Activated B cell treated with CpG ODN at 0.5 μM for 24 hours (primary cell): ENCODE measurements at regions not wholly inside any gene's neighbourhood (a gene's known extent, or its start where the extent isn't known, plus 50 kb on each side); places are given as distances from the start of the nearest gene placed in this dataset.
"Not testable (repeated sequence)": the region's sequence is repeated elsewhere in the genome, so short reads cannot be mapped to it uniquely, and the experiment has no call there.

Experiments
- ATAC-seq: fragments of 200-7000 bp; cut with Tn5 transposase; one replicate; pipeline ENCODE4 v1.10.0; 2021; ENCODE audit warnings: low read depth, mild to moderate bottlenecking, moderate library complexity
- CTCF ChIA-PET: fragments of 350-600 bp; sonication (Branson Sonifier 250); formaldehyde crosslinking; loops from one replicate; lab custom pipeline; 2021; ENCODE audit warnings: antibody characterized with exemption; lab: Charles Lee
- POLR2A ChIA-PET: fragments of 350-600 bp; sonication (Branson Sonifier 250); formaldehyde crosslinking; loops from one replicate; lab custom pipeline; 2021; ENCODE audit warnings: antibody characterized with exemption; lab: Charles Lee
- DNase-seq: peaks from one replicate; pipeline ENCODE4 v3.0.0; 2022
- H3K27ac Mint-ChIP-seq: one replicate; pipeline ENCODE4 v1.8.0; 2020; ENCODE audit warnings: mixed read lengths
- H3K27me3 Mint-ChIP-seq: one replicate; pipeline ENCODE4 v1.8.0; 2021; ENCODE audit warnings: mixed read lengths
- H3K36me3 Mint-ChIP-seq: one replicate; pipeline ENCODE4 v1.8.0; 2021; ENCODE audit warnings: low read depth, mixed read lengths
- H3K4me1 Mint-ChIP-seq: one replicate; pipeline ENCODE4 v1.8.0; 2021; ENCODE audit warnings: mixed read lengths
- H3K4me3 Mint-ChIP-seq: one replicate; pipeline ENCODE4 v1.8.0; 2020; ENCODE audit warnings: mild to moderate bottlenecking, mixed read lengths
- H3K9me3 Mint-ChIP-seq: one replicate; pipeline ENCODE4 v1.8.0; 2020; ENCODE audit warnings: mixed read lengths
- intact Hi-C: fragments of 100-400 bp; cut with micrococcal nuclease; formaldehyde crosslinking; loops from one replicate; pipeline ENCODE4 v1.15.1; 2024
- TF ChIP-seq, protein P1 (sequence below): fragments of 200-600 bp; IDR thresholded peaks from one replicate; pipeline ENCODE4 v1.8.0; 2022; ENCODE audit warnings: antibody characterized with exemption, mild to moderate bottlenecking

DNA sequence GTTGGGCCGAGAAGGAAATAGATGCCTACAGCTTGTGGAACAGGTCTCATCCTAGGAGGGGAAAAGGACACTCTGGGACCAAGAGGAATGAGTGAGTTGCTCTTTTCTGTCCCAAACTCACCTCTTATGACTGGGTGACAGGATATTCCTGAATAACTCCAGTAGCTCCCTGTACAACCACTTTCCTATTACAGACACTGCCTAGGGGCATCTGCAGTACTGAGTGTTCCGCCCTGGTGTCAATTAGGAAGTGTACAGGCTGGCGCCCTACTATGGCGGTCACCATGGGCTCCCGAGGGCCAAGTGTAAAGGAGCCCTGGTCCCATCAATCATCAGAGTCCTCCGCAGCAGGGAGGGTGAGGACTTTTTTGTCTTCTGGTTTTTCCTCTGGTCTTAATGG, 343.4 kb upstream of the USP9Y start:
- ATAC-seq (no peak), DNase-seq (no peak)
- no peak overlapping the region for H3K4me3 Mint-ChIP-seq
- intact Hi-C loops: no loop called here
- no peak overlapping the region for H3K27ac Mint-ChIP-seq
- no peaks in the 10 kb centered on the region for H3K9me3 Mint-ChIP-seq
- H3K27me3 Mint-ChIP-seq: no peaks in the 10 kb centered on the region
- ChIA-PET POLR2A (no interaction called here), CTCF (no interaction called here)
- TF ChIP-seq, protein P1, sequence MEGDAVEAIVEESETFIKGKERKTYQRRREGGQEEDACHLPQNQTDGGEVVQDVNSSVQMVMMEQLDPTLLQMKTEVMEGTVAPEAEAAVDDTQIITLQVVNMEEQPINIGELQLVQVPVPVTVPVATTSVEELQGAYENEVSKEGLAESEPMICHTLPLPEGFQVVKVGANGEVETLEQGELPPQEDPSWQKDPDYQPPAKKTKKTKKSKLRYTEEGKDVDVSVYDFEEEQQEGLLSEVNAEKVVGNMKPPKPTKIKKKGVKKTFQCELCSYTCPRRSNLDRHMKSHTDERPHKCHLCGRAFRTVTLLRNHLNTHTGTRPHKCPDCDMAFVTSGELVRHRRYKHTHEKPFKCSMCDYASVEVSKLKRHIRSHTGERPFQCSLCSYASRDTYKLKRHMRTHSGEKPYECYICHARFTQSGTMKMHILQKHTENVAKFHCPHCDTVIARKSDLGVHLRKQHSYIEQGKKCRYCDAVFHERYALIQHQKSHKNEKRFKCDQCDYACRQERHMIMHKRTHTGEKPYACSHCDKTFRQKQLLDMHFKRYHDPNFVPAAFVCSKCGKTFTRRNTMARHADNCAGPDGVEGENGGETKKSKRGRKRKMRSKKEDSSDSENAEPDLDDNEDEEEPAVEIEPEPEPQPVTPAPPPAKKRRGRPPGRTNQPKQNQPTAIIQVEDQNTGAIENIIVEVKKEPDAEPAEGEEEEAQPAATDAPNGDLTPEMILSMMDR: no peak
- no peaks in the 10 kb centered on the region for H3K36me3 Mint-ChIP-seq
- no peaks in the 10 kb centered on the region for H3K4me1 Mint-ChIP-seq

DNA sequence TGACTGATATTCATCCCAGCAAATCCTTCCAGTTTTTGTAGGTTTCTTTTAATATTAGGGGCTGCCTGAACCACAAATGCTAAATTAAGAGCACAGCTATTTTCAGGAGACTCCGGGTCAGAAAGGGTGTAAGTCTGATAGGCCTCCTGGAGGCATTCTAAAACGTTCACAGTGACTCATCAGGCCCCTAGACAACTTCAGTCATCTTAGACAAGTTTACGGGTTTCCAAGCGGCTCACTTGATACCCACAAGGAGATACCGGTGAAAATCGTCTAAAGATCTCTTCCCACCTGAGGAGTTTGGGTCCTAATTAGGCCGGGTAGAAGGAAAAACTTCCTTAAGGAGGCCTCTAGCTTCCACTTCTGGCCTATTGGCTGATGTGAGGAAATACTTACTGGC, 342.7 kb upstream of the USP9Y start:
- no peak overlapping the region for H3K4me3 Mint-ChIP-seq
- DNase-seq (no peak), ATAC-seq (no peak)
- H3K9me3 Mint-ChIP-seq: no peaks in the 10 kb centered on the region
- H3K27ac Mint-ChIP-seq: no peak overlapping the region
- CTCF ChIA-PET: no interaction called here
- intact Hi-C loops: no loop called here
- H3K36me3 Mint-ChIP-seq: no peaks in the 10 kb centered on the region
- H3K4me1 Mint-ChIP-seq: no peaks in the 10 kb centered on the region
- TF ChIP-seq, protein P1: no peak
- POLR2A ChIA-PET: no interaction called here
- no peaks in the 10 kb centered on the region for H3K27me3 Mint-ChIP-seq

DNA sequence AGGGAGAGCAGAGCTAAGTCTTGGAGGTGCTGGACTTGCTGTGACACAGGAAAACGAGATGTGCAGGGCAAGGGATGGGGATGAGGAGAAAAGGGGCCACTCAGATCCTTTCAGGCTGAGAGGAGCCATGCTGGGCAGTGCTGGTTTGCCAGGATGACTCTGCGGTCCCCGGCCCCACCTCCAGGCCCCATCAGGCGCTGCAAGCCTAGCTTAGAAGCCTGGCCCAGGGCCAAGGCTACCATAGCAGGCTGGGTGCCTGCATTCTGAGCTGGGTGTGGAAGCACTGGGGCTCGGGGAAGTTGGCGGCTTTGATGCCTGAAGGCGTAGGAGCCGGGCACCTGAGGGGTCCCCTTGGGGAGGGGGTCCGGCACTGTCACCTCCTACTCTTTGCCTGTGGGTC, 341.2 kb upstream of the USP9Y start:
- Mint-ChIP-seq H3K27me3 (no peaks in the 10 kb centered on the region), H3K36me3 (no peaks in the 10 kb centered on the region), H3K4me1 (no peaks in the 10 kb centered on the region), H3K9me3 (no peaks in the 10 kb centered on the region), H3K4me3 (no peak overlapping the region), H3K27ac (no peak overlapping the region)
- DNase-seq: no peak
- POLR2A ChIA-PET: no interaction called here
- CTCF ChIA-PET: no interaction called here
- intact Hi-C loops: no loop called here
- TF ChIP-seq, protein P1: no peak
- no peak for ATAC-seq

DNA sequence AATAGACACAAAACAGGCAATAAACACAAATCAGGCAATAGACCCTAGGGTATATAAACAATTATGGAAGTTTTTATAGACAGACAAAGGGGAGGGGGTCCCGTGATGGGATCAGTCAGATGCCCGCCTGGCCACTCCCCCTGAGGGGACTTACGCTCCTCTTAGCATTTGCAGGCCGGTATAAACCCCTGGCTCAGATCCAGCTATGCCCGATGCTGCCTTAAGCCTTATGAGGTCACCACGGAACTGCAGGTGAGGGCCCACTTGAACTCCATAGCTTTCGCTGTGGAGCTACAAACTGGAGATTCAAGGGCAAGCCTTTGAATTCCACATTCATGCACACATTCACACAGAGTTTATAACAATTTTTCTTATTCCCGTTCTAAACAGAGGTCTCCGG, 340.5 kb upstream of the USP9Y start:
- H3K27ac Mint-ChIP-seq: no peak overlapping the region
- DNase-seq: no peak
- ATAC-seq: no peak
- intact Hi-C loops: no loop called here
- H3K9me3 Mint-ChIP-seq: no peaks in the 10 kb centered on the region
- TF ChIP-seq, protein P1: no peak
- ChIA-PET CTCF (no interaction called here), POLR2A (no interaction called here)
- no peak overlapping the region for H3K4me3 Mint-ChIP-seq
- H3K36me3 Mint-ChIP-seq: no peaks in the 10 kb centered on the region
- no peaks in the 10 kb centered on the region for H3K27me3 Mint-ChIP-seq
- no peaks in the 10 kb centered on the region for H3K4me1 Mint-ChIP-seq

DNA sequence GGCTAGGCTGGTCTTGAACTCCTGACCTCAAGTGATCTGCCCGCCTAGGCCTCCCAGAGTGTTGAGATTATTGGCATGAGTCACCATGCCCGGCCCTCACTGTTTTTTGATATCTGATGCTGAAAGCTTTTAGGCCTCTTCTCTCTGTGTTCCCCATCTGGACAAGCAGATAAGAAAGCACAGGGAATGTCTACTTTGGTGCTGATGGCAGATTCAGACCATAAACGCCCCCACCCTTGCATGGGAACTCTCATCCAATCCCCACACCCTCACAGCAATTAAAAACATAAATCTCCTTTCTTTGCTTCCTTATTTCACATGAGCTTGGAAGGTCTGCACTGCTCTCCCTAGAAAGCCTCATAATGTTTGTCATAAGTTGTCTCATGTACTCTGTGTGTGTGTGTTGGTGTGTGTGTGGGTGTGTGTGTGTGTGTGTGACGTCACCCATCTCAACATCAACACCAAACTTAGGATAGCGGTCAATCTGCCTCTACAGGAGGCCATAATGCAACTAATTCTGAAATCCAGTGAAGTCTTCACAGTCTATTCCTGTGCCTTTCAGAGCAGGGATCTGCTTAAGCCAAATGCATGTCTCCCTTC, 335.6 kb upstream of the USP9Y start:
- H3K27ac Mint-ChIP-seq: no peak overlapping the region
- H3K4me3 Mint-ChIP-seq: no peak overlapping the region
- no peak for ATAC-seq
- no peaks in the 10 kb centered on the region for H3K9me3 Mint-ChIP-seq
- ChIA-PET POLR2A (no interaction called here), CTCF (no interaction called here)
- intact Hi-C loops: no loop called here
- no peaks in the 10 kb centered on the region for H3K27me3 Mint-ChIP-seq
- TF ChIP-seq, protein P1: no peak
- no peak for DNase-seq
- H3K4me1 Mint-ChIP-seq: no peaks in the 10 kb centered on the region
- H3K36me3 Mint-ChIP-seq: no peaks in the 10 kb centered on the region

DNA sequence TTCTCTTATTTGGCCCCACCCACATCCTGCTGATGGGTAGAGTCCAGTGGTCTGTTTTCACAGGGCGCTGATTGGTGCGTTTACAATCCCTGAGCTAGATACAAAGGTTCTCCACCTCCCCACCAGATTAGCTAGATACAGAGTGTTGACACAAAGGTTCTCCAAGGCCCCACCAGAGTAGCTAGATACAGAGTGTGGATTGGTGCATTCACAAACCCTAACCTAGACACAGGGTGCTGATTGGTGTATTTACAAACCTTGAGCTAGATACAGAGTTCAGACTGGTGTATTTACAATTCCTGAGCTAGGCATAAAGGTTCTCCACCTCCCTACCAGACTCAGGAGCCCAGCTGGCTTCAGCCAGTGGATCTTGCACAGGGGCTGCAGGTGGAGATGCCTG, 326.4 kb upstream of the USP9Y start:
- H3K27ac Mint-ChIP-seq, H3K4me3 Mint-ChIP-seq, H3K9me3 Mint-ChIP-seq, intact Hi-C loops, POLR2A ChIA-PET, H3K4me1 Mint-ChIP-seq, H3K27me3 Mint-ChIP-seq, ATAC-seq, DNase-seq, CTCF ChIA-PET, H3K36me3 Mint-ChIP-seq: not testable (repeated sequence)

DNA sequence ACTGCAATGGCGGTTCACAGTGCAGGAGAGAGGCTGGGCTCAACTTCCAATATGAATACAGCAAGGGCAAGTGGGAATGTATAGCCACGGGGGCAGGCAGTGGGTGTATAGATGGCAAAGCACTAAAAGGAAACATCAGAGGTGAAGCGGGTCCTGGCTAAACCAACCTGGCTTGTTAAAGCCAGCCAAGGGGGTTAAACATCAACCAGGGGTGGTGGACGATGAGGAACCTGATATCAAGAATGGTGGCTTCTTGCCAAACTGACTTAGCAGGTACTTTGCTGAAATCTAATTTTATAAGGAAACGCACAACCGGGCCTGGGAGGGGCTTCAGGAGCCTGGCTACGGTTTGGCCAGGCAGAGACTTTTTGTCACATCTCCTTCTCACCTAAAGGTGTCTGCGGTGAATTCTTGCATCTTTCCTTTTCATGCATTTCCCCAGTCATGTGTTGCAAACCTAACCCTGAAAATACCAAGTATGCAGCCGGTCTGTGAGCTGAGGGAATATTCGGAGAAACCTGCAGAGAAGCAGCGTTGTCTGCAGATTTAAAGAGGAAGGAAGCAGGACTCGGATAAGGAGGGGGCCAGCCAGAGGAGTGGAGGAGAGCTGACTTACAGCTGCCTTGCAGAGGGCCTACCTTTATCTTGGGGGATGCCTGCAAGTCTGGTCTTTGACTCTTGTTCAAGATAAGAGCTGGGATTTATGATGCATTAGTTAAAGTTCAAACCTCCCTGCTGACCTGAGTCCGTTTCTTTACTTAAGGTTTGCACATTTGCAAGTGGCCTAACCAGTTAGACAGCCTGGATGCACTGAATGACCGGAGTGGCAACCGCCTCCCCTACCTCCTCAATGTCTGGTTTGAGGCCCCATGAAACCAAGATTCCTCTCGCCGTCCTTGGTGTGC, 309.1 kb upstream of the USP9Y start:
- POLR2A ChIA-PET, CTCF ChIA-PET, H3K27ac Mint-ChIP-seq, H3K27me3 Mint-ChIP-seq, ATAC-seq, intact Hi-C loops, DNase-seq, H3K9me3 Mint-ChIP-seq, H3K4me3 Mint-ChIP-seq, H3K4me1 Mint-ChIP-seq, H3K36me3 Mint-ChIP-seq: not testable (repeated sequence)
